GM19372 (cell line): ENCODE measurements at regions not wholly inside any gene's neighbourhood (a gene's known extent, or its start where the extent isn't known, plus 50 kb on each side); places are given as distances from the start of the nearest gene placed in this dataset.

ENCODE experiments used
- ATAC-seq: cut with Tn5 transposase; IDR thresholded peaks from one replicate; pipeline ENCODE4 v1.9.1; 2021; ENCODE audit warnings: mild to moderate bottlenecking, low read depth, moderate library complexity; ENCODE audit not compliant: unreplicated experiment

DNA sequence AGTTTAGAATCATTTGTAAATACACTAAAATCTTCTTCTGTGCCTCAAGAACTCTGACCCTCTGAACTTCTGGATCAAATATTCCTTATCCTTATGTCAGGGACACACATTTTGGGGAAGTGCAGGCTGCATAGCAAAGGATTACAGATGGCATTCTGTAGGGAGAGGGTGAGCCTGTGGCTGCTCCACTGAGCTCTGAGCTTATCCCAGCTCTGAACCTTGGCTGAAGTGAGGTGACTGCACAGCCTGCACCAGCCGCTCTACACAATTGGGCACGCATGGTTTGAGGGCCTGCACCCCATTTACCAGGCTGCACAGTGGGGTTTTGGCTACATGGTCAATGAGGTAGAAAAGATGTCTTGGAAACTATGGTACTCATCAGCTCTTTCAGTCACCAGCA is 251.6 kb downstream of the GALR1 start:
- ATAC-seq = no peak

DNA sequence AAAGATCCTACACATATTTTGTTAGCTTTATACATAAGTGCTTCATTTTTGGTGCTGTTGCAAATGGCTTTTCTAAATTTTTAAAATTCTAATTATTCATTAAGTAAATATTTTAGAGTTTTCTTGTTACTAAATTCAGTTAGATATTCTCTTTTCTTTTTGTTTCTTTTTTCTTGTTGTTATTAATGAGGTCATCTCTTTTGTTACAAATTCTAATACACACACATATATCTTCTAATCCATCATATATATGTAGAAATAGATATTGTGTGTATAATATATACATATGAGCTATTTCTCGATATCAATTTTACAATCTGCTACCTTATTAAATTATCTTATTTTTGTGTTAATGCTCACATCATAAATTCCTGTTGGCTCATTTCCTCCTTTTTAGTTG is 255.9 kb downstream of the GALR1 start:
- no peak for ATAC-seq

DNA sequence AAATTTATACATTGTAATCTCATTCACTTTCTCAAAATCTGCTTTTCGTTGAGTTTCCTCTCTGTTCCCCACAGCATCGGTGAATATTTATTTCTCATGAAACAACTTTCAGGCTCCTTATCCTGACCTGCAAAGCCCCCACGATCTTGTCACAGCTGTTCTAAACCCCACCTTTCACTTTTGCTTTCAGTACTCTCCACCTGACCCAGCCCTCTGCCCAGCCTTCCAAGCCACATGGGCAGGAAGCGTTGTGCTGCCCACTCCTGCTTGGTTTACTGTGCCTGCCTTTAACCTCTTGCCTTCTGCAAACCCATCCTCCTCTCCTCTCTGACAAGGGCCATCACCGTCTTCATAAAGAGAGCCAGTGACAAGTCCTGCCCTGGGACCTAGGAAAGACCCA is 262.5 kb downstream of the GALR1 start:
- no peak for ATAC-seq

DNA sequence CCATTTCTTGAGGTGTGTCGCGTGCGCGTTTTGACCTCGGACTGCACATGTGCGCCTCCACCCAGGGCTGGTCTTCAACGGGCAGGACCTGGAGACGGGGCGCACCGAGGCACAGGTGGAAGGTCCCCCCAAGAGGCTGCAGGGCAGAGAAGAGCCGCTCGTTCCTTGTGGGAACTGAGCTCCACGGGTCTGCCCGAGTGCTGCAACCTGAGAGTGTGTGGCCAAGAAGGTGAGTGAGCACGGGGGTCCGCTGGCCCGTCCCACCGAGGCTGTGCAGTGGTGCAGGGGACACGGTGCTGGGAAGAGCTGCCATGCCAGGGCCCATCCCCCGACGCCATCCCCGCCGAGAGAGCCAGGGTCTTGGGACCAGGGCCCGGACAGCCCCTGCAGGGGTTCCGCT is 268.3 kb downstream of the GALR1 start:
- ATAC-seq = no peak

DNA sequence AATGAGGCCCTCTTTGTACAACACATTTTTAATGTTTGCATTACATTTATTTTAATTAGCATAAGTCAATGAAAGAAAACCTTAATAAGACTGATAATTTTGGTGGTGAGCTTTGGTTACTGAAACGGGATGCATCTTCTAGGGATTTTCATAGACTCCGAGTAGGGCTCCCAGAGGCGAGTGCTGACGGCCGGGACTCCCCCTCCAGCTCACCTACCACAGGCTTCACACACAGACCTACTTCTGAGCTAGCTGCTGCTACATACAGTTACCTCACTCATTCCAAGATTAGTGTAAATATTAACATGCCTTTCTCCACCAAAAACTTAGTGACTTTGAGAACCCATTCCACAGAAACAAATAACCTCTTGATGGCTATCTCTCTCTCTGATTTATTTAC is 271.1 kb downstream of the GALR1 start:
- ATAC-seq = no peak

DNA sequence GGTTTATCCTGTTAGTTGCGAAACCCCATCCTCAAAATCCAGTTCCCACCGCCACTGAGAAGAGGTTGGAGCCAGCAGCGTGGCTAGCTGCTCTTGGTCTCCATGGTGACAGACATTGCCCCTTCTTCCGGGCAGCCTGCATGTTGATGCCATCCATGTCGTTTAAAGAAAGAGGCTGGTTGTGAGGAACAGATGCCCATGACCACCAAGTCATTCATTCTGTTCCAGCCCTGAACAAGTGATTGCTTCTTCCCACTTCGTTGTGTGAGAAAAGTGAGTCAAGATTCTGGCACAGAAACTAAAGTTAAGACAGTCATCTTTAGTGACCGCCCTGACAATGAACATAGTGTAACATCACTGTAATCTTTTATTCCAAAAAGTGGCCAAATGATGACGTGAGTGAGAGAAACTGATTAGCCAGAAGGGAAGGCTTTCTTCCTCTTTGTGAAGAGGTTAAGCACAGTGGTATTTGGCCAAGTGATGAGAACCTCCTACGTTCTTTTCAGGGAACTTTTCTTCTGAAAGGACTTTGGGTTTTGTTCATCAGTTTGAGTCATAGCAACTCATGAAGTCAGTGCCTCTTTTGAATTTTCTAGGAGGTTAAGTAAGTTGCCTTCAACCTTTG is 272.5 kb downstream of the GALR1 start:
- no peak for ATAC-seq

DNA sequence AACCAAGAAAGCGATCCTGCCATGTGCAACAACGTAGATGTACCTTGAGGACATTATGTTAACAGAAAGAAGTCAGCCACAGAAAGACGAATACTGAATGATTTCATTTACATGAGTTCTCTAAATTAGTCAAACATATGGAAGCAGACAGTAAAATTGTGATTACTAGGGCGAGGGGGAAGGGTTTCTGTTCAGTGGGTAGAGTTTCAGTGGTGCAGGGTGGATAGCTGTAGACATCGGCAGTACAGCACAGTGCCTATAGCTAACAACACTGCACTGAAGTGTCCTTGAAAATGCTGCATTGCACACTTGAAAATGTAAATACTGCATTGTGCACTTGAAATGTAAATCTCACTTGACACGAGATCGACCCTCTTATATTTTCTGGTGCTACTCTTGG is 275.3 kb downstream of the GALR1 start:
- ATAC-seq = no peak

DNA sequence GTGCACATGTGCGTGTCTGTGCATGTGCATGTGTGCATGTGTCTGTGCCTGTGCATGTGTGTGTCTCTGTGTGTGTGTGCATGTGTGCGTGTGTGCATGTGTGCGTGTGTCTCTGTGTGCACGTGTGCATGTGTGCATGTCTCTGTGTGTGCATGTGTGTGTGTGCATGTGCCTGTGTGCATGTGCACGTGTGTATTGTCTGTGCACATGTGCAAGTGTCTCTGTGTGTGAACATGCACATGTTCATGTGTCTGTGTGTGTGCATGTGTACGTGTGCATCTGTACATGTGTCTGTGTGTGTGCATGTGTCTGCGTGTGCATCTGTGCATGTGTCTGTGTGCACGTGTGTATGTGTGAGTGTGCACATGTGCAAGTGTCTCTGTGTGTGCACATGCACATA is 277.3 kb downstream of the GALR1 start:
- no peak for ATAC-seq

DNA sequence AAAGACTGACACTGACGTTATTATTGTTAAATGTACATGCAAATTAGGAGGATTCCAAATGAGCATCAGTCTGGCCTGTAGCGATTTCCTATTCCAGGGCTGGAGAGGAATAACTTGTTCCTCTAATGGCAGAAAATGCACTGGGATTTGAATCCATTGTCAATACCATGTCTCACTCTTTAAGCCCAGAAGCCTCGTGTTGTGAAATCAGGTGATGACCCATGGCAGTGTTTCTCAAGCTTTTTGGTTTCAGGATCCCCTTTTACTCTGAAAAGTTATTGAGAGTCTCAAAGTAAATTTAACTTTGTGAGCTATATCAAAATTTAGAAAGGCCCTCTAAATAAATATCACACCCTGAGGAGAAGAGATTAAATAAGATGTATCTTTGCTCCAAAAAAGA is 279.2 kb downstream of the GALR1 start:
- no peak for ATAC-seq

DNA sequence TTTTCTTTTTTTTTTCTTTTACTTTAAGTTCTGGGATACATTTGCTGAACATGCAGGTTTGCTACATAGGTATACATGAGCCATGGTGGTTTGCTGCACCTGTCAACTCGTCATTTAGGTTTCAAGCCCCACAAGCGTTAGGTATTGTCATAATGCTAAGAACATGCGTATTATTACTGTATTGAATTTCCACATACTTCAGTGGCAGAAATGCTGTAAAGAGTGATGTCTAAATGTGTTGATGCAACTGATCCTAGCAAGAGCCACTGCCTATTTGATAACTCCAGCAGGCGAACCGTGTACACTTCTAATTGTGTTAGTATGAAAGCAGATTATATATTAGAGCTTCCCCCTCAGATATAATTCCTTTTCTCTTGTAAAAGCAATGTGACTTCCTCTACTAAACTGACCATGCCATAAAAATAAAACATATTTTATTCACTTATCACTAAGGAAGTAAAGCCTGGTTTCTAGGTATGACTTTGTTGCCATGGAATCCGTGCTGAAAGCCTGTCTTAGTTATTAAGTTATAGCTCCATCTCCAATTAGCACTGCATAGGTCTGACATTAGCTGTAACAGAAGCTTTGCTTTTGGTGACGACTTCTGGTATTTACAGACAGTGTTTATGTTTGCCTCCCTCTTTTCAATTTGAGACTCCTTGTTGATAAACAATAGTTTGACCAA is 280.0 kb downstream of the GALR1 start:
- no peak for ATAC-seq

DNA sequence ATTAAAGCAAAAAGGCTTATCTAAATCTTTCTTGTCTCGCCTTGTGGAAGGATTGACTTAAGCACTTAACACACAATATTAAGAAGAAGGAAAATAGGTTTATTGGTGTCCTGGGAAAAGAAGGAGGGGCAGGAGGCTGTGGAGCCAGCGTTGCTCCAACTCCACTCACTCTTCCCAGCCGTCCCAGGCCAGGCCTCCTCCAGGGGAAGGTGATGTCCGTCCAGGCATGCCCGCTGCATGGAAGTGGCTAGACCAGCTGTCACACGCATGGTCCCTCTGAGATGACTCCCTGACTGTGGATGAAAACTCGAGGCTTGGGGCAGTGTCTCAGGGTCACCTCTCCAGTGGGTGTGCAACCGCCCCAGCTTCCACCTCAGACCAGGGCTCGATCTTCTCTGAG is 281.1 kb downstream of the GALR1 start:
- no peak for ATAC-seq

DNA sequence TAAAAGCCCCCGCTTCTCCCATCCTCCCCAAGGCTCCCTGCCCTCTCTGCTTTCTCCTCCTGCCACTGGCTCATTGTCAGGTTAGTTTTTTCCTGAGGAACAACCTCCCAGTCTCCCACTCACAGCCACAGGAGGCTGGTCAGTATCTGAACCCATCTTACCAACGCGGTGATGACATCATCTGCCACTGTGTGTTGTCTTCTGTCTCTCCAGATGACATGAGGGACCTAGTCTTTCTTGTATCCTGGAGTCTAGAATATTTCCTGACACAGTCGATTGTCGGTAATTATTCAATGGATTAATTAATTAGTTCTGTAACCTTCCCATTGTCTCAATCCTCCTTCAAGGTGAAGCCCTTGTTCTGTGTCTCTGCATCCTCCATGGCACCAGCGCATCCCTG is 290.2 kb downstream of the GALR1 start:
- no peak for ATAC-seq

DNA sequence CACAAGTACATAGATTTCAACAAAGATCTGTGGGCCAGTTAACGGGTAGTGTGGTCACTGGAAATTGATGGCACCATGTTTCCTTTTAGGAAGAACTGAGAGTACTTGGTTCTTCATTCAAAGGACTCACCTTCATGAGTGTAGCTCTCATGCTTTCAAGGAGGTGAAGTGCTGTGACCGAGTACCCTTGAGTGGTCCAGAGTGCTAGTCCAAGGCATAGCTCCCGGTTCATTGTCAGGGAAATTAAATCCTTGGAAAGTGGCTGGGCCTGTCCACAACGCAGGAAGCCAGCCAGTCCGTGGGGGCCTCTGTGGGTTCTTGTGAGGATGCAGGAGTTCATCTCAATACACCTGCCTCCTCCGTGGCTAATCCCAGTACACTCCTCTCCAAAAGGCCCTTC is 295.1 kb downstream of the GALR1 start:
- no peak for ATAC-seq

DNA sequence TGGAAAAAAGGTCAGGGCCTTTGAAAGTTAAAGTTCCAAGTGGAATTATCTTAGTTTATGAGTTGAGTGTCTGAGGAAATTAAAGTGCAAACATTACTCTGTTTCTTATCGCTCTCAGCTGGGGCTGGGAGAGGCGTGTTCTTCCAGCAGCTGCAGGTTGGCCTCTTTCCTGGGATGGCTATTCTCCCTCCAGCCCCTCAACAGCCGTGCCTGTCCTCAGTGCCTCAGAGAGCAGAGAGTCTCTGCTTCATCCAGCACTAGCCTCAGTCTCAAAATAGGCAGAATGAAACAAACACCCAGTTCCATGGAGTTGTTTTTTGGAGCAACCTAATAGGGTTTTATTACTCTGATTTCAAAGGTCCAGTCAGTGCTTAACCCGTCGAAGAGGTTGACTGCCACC is 298.1 kb downstream of the GALR1 start:
- no peak for ATAC-seq

DNA sequence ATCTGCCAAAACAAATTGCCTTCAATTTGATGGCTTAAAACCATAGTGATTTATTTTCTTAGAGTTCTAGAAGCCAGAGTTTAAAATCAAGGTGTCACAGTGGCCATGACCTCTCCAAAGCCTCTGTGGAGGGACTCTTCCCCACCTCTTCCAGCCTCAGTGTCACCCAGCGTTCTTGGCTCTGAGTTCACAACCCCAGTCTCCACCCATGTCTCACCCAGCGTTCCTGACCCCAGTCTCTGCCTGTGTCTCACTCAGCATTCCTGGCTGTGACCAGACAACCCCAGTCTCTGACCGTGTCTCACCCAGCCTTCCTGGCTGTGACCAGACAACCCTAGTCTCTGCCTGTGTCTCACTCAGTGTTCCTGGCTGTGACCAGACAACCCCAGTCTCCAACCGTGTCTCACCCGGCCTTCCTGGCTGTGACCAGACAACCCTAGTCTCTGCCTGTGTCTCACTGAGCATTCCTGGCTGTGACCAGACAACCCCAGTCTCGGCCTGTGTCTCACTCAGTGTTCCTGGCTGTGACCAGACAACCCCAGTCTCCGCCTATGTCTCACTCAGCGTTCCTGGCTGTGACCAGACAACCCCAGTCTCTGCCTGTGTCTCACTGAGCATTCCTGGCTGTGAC is 299.3 kb downstream of the GALR1 start:
- ATAC-seq = no peak

DNA sequence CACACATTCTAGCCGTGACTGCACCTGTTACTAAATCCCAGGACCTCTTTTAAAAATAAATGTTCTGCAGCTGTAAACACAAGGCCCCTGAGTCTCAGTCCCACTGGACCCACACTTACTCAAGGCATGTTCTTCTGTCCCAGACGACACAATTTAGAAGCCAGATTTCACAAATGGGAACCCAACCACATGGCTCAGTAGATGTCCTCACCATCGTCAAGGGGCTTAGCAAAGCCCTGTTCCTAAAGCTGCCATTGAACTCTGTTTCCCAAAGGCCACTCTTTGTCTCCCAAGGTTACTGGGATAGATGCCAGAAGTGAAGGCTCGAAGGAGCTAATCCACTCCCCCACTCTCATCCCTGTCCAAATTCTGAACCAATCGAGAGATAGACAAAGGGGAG is 301.0 kb downstream of the GALR1 start:
- ATAC-seq = no peak

DNA sequence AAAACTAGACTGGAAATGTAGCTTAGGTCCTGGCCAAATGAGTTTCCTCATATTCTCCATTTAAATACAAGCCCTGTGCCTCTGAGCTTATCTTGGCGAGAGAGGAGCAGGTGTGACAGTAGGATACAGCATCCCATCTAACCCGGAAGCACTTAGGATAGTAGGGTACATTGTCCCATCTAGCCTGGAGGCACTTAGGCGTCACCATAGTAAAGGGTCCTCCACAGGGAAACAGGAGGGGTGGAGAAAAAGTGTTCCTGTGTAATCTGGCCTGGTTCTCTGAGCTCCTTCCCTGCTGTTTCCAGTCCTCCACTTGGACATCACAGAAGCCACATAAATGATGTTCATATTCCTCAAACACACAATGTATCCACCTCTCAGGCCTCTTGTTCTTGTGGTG is 301.4 kb downstream of the GALR1 start:
- no peak for ATAC-seq

DNA sequence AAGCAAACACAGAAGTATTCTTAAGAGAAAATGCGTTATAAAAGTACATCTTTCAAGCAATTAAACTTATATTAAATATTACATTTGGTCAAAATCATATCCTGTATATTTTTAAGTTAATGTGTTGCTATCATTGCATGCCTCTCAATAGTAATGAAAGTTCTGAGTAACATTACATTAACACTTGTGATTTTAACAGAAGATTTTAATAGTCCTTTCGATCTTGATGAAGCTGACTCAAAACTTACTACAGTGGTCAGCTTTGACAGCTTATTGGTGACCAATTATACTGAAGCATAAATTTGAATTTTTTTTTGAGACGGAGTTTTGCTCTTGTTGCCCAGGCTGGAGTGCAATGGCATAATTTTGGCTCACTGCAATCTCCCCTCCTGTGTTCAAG is 303.3 kb downstream of the GALR1 start:
- ATAC-seq = no peak

DNA sequence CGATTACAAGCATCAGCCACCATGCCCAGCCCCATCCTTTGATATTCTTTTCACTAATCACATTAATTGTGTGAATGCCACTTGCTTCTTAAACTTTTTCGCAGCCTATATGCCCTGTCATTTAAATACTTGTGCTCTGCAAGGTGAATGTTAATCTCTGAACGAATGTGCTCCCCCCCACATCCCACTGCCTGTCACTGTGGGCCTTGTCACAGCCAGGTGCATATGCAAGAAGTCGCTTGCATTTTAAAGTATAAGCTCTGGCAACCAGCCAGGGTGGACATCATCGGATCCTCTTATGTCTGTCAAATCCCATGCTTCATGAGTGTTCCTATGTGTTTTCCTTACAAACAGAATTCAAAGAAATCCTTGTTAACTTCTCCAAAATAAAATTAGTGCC is 304.4 kb downstream of the GALR1 start:
- no peak for ATAC-seq

DNA sequence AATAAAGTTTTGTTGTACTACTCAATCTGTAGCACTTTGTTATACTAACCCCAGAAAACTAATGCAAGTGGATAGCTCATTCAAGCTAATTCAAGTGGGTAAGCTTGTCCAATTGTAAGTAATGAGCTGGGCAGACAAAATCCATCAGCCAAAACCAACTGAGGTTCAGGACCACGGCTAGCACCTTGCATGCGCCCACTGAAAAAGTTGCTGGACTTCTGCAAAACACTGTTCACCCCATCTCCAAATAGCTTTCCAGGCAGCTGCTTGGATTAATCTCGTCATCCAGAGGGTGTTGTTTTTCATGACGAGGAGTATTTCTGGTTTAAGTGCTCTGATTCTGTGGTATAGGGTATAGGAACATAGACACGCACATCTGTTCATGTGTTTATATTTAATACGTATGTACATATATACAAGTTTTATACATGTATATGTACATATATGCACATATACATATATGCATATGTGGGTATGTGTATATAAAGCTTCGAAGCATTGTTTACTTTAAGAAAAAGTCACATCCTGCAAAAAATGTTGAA is 307.5 kb downstream of the GALR1 start:
- no peak for ATAC-seq

DNA sequence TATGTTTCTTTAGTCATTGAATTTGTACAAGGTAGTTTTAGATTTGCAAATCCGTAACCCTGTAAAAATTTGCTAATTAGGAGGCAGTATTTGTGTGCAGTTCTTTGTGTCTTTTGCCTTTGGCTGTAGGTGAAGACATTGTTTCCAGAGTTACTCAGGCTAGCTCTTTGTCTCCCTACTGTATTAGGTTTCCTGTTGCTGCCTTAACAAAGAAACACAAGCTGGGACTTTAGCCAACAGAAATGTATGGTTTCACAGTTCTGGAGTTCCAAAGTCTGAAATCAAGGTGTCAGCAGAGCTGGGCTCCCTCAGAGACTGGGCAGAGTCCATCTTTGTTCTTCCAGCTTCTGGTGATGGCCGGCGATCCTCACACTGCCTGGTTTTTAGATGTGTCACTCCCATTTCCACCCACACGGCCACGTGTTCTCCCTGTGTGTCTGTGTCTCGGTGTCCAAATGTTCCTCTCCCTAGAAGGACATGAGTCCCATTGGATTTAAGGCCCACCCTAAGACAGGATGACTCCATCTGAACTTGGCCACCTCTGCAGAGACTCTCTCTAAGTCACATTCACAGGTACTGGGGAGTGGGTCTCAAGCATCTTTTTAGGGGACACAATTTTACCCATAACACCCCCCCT is 309.7 kb downstream of the GALR1 start:
- ATAC-seq = no peak
